ENCODE measurements at regions not wholly inside any gene's neighbourhood (a gene's known extent, or its start where the extent isn't known, plus 50 kb on each side); places are given as distances from the start of the nearest gene placed in this dataset.
"Not testable (repeated sequence)": the region's sequence is repeated elsewhere in the genome, so short reads cannot be mapped to it uniquely, and the experiment has no call there.

DNA sequence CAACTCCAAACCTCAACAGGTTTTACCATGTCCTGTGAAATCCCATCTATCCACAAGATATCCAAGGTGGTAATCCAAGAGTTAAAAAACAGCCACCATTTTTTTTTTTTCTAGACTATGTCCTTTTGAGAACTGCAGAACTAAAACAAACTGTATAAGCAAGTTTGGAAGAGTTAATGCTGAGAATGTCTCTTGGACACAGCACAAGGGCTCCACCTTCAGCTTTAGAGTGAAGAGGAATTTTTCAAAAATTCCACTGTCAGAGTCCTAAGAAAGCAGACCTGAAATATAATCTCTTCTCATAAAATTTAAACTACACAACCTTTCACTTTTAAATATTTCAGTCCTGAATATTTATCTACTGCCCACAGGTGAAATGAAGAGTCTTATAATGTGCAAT lies 167.8 kb upstream of the CCNG1 start:
- no peak overlapping the region for H2BK5ac ChIP-seq (ENCODE audit: low read depth, low read length, poor library complexity)
- no peak overlapping the region for H2AFZ ChIP-seq (ENCODE audit: insufficient read depth, low read length, poor library complexity)
- H2BK12ac ChIP-seq (ENCODE audit: low read length) = no peak overlapping the region
- no peak overlapping the region for H3K4ac ChIP-seq (ENCODE audit: low read depth, low read length)
- no peak overlapping the region for H3K4me2 ChIP-seq (ENCODE audit: low read length)
- peaks cover 2% of the 10 kb centered on the region for H3K9me3 ChIP-seq (ENCODE audit: insufficient read depth, low read depth, low read length)
- no peak overlapping the region for H4K91ac ChIP-seq (ENCODE audit: low read depth, low read length)
- H3K14ac ChIP-seq (ENCODE audit: low read length) = no peak overlapping the region
- H2AK5ac ChIP-seq (ENCODE audit: low read length) = no peak overlapping the region
- H3K27ac ChIP-seq (ENCODE audit: low read depth, low read length) = no peak overlapping the region
- no peaks in the 10 kb centered on the region for H3K79me2 ChIP-seq (ENCODE audit: control insufficient read depth, insufficient read depth, low read length, poor library complexity)
- H4K12ac ChIP-seq (ENCODE audit: low read depth, low read length) = no peak overlapping the region
- no peak overlapping the region for H3K18ac ChIP-seq (ENCODE audit: low read length)
- H3K27me3 ChIP-seq (ENCODE audit: insufficient read depth, low read length) = no peaks in the 10 kb centered on the region
- no peaks in the 10 kb centered on the region for H3K79me1 ChIP-seq (ENCODE audit: low read length)
- no peak overlapping the region for H3K4me3 ChIP-seq (ENCODE audit: low read depth, low read length)
- no peak for DNase-seq
- no peak overlapping the region for H3K23ac ChIP-seq (ENCODE audit: low read length)
- H3K4me1 ChIP-seq (ENCODE audit: control insufficient read depth in 1 of 2, insufficient read depth in 2 of 2, low read length in 2 of 2) = no peaks in the 10 kb centered on the region
- H4K8ac ChIP-seq (ENCODE audit: low read depth, low read length) = no peak overlapping the region
- no peak overlapping the region for H2BK120ac ChIP-seq (ENCODE audit: insufficient read depth, low read length, poor library complexity)
- H3K9ac ChIP-seq (ENCODE audit: low read length) = no peak overlapping the region
- no peaks in the 10 kb centered on the region for H3K36me3 ChIP-seq (ENCODE audit: control insufficient read depth in 1 of 2, insufficient read depth in 2 of 2, low read length in 2 of 2)

DNA sequence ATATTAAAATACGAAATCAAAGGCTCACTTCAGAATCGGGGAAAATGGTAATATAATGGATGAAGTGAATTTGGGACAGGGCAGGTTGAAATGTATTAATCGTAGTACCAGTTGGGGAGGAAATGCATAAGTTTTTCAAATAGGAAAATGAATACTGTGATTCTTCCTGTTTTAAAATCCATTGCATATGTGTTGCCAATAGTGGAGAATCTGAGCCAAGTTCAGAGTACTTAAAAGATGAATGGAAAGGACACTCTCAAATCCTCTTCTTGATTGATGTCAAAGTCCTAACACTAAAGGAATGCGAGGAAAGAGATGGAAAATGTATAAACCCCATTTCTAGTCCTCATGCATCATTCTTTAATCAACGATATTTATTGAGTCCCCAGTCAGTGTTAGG lies 160.9 kb upstream of the CCNG1 start:
- H3K23ac ChIP-seq (ENCODE audit: low read length) = no peak overlapping the region
- H3K18ac ChIP-seq (ENCODE audit: low read length) = no peak overlapping the region
- H3K27me3 ChIP-seq (ENCODE audit: insufficient read depth, low read length) = no peaks in the 10 kb centered on the region
- no peak overlapping the region for H3K14ac ChIP-seq (ENCODE audit: low read length)
- H3K4ac ChIP-seq (ENCODE audit: low read depth, low read length) = no peak overlapping the region
- no peak overlapping the region for H3K4me3 ChIP-seq (ENCODE audit: low read depth, low read length)
- H2BK12ac ChIP-seq (ENCODE audit: low read length) = no peak overlapping the region
- H3K79me2 ChIP-seq (ENCODE audit: control insufficient read depth, insufficient read depth, low read length, poor library complexity) = no peaks in the 10 kb centered on the region
- no peak overlapping the region for H4K91ac ChIP-seq (ENCODE audit: low read depth, low read length)
- no peak overlapping the region for H2AK5ac ChIP-seq (ENCODE audit: low read length)
- DNase-seq = no peak
- H2BK120ac ChIP-seq (ENCODE audit: insufficient read depth, low read length, poor library complexity) = no peak overlapping the region
- no peak overlapping the region for H3K27ac ChIP-seq (ENCODE audit: low read depth, low read length)
- H2AFZ ChIP-seq (ENCODE audit: insufficient read depth, low read length, poor library complexity) = no peak overlapping the region
- no peaks in the 10 kb centered on the region for H3K4me1 ChIP-seq (ENCODE audit: control insufficient read depth in 1 of 2, insufficient read depth in 2 of 2, low read length in 2 of 2)
- no peak overlapping the region for H3K9ac ChIP-seq (ENCODE audit: low read length)
- H2BK5ac ChIP-seq (ENCODE audit: low read depth, low read length, poor library complexity) = no peak overlapping the region
- H4K8ac ChIP-seq (ENCODE audit: low read depth, low read length) = no peak overlapping the region
- H3K4me2 ChIP-seq (ENCODE audit: low read length) = no peak overlapping the region
- peaks cover 2% of the 10 kb centered on the region for H3K9me3 ChIP-seq (ENCODE audit: insufficient read depth, low read depth, low read length)
- no peaks in the 10 kb centered on the region for H3K36me3 ChIP-seq (ENCODE audit: control insufficient read depth in 1 of 2, insufficient read depth in 2 of 2, low read length in 2 of 2)
- WGBS (ENCODE audit: extremely low coverage, insufficient coverage, insufficient read length) = no CpG with 5 or more reads among the region's 5 CpGs
- no peaks in the 10 kb centered on the region for H3K79me1 ChIP-seq (ENCODE audit: low read length)
- H4K12ac ChIP-seq (ENCODE audit: low read depth, low read length) = no peak overlapping the region

GRCh38 chr5:163280897-163281296 lies 156.5 kb upstream of the CCNG1 start:
- H3K14ac ChIP-seq (ENCODE audit: low read length); H2BK120ac ChIP-seq (ENCODE audit: insufficient read depth, low read length, poor library complexity); H3K23ac ChIP-seq (ENCODE audit: low read length); H3K9me3 ChIP-seq (ENCODE audit: insufficient read depth, low read depth, low read length); H3K18ac ChIP-seq (ENCODE audit: low read length); H2BK5ac ChIP-seq (ENCODE audit: low read depth, low read length, poor library complexity); H3K4me1 ChIP-seq (ENCODE audit: control insufficient read depth in 1 of 2, insufficient read depth in 2 of 2, low read length in 2 of 2); H3K4me2 ChIP-seq (ENCODE audit: low read length); H3K27me3 ChIP-seq (ENCODE audit: insufficient read depth, low read length); H4K12ac ChIP-seq (ENCODE audit: low read depth, low read length); H3K79me1 ChIP-seq (ENCODE audit: low read length); H2BK12ac ChIP-seq (ENCODE audit: low read length); H3K4ac ChIP-seq (ENCODE audit: low read depth, low read length); DNase-seq; H2AFZ ChIP-seq (ENCODE audit: insufficient read depth, low read length, poor library complexity); H4K91ac ChIP-seq (ENCODE audit: low read depth, low read length); H3K79me2 ChIP-seq (ENCODE audit: control insufficient read depth, insufficient read depth, low read length, poor library complexity); H3K9ac ChIP-seq (ENCODE audit: low read length); H2AK5ac ChIP-seq (ENCODE audit: low read length); H4K8ac ChIP-seq (ENCODE audit: low read depth, low read length); H3K27ac ChIP-seq (ENCODE audit: low read depth, low read length); H3K4me3 ChIP-seq (ENCODE audit: low read depth, low read length); H3K36me3 ChIP-seq (ENCODE audit: control insufficient read depth in 1 of 2, insufficient read depth in 2 of 2, low read length in 2 of 2): not testable (repeated sequence)
- no CpG with 5 or more reads among the region's 3 CpGs for WGBS (ENCODE audit: extremely low coverage, insufficient coverage, insufficient read length)

- Histone ChIP-seq H3K27ac (ENCODE audit: low read depth, low read length) (no peak overlapping the region), H2BK5ac (ENCODE audit: low read depth, low read length, poor library complexity) (no peak overlapping the region), H3K79me1 (ENCODE audit: low read length) (no peaks in the 10 kb centered on the region), H3K23ac (ENCODE audit: low read length) (no peak overlapping the region), H3K14ac (ENCODE audit: low read length) (no peak overlapping the region), H2BK120ac (ENCODE audit: insufficient read depth, low read length, poor library complexity) (no peak overlapping the region), H2AFZ (ENCODE audit: insufficient read depth, low read length, poor library complexity) (no peak overlapping the region), H3K27me3 (ENCODE audit: insufficient read depth, low read length) (no peaks in the 10 kb centered on the region), H3K4me2 (ENCODE audit: low read length) (no peak overlapping the region), H3K36me3 (ENCODE audit: control insufficient read depth in 1 of 2, insufficient read depth in 2 of 2, low read length in 2 of 2) (no peaks in the 10 kb centered on the region), H3K4ac (ENCODE audit: low read depth, low read length) (no peak overlapping the region), H3K4me3 (ENCODE audit: low read depth, low read length) (no peak overlapping the region), H2AK5ac (ENCODE audit: low read length) (no peak overlapping the region), H4K8ac (ENCODE audit: low read depth, low read length) (no peak overlapping the region), H2BK12ac (ENCODE audit: low read length) (no peak overlapping the region), H3K79me2 (ENCODE audit: control insufficient read depth, insufficient read depth, low read length, poor library complexity) (no peaks in the 10 kb centered on the region), H3K9me3 (ENCODE audit: insufficient read depth, low read depth, low read length) (no peaks in the 10 kb centered on the region), H4K12ac (ENCODE audit: low read depth, low read length) (no peak overlapping the region), H3K4me1 (ENCODE audit: control insufficient read depth in 1 of 2, insufficient read depth in 2 of 2, low read length in 2 of 2) (no peaks in the 10 kb centered on the region), H3K18ac (ENCODE audit: low read length) (no peak overlapping the region), H4K91ac (ENCODE audit: low read depth, low read length) (no peak overlapping the region), H3K9ac (ENCODE audit: low read length) (peak overlapping the region; percentile 33)
- no peak for DNase-seq
- WGBS (ENCODE audit: extremely low coverage, insufficient coverage, insufficient read length) = no CpG with 5 or more reads among the region's 1 CpG
Measured at GRCh38 chr5:163281512-163281911, 155.9 kb upstream of the CCNG1 start.

DNA sequence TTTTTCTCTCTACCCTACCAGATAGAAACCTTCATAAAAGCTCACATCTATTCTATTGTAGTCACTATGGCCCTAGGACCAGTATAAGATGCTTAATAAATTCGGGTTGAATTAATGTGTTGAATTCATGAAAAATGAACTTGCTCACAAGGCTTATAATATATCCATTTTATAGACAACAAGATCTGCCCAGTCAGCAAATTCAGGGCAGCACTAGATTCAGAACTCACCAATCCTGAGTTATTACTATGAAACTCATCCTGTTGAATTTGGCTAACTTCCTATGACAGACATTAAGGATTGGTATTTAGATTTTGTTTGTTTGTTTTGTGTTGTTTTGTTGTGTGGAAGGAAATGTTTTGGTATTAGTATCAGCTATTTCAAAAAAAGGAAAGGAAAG lies 143.6 kb upstream of the CCNG1 start:
- Histone ChIP-seq H2AK5ac (ENCODE audit: low read length) (no peak overlapping the region), H2AFZ (ENCODE audit: insufficient read depth, low read length, poor library complexity) (no peak overlapping the region), H3K4me2 (ENCODE audit: low read length) (no peak overlapping the region), H3K9ac (ENCODE audit: low read length) (no peak overlapping the region), H3K79me2 (ENCODE audit: control insufficient read depth, insufficient read depth, low read length, poor library complexity) (no peaks in the 10 kb centered on the region), H3K27ac (ENCODE audit: low read depth, low read length) (no peak overlapping the region), H3K4ac (ENCODE audit: low read depth, low read length) (no peak overlapping the region), H3K79me1 (ENCODE audit: low read length) (no peaks in the 10 kb centered on the region), H3K9me3 (ENCODE audit: insufficient read depth, low read depth, low read length) (no peaks in the 10 kb centered on the region), H4K8ac (ENCODE audit: low read depth, low read length) (no peak overlapping the region), H2BK5ac (ENCODE audit: low read depth, low read length, poor library complexity) (no peak overlapping the region), H3K4me3 (ENCODE audit: low read depth, low read length) (no peak overlapping the region), H4K91ac (ENCODE audit: low read depth, low read length) (no peak overlapping the region), H3K18ac (ENCODE audit: low read length) (no peak overlapping the region), H2BK12ac (ENCODE audit: low read length) (no peak overlapping the region), H2BK120ac (ENCODE audit: insufficient read depth, low read length, poor library complexity) (no peak overlapping the region), H3K14ac (ENCODE audit: low read length) (no peak overlapping the region), H3K23ac (ENCODE audit: low read length) (no peak overlapping the region), H4K12ac (ENCODE audit: low read depth, low read length) (no peak overlapping the region), H3K27me3 (ENCODE audit: insufficient read depth, low read length) (no peaks in the 10 kb centered on the region), H3K36me3 (ENCODE audit: control insufficient read depth in 1 of 2, insufficient read depth in 2 of 2, low read length in 2 of 2) (no peaks in the 10 kb centered on the region), H3K4me1 (ENCODE audit: control insufficient read depth in 1 of 2, insufficient read depth in 2 of 2, low read length in 2 of 2) (no peaks in the 10 kb centered on the region)
- no peak for DNase-seq
- WGBS (ENCODE audit: extremely low coverage, insufficient coverage, insufficient read length) = no CpG with 5 or more reads among the region's 1 CpG
